B cell (primary cell): ENCODE measurements at regions not wholly inside any gene's neighbourhood (a gene's known extent, or its start where the extent isn't known, plus 50 kb on each side); places are given as distances from the start of the nearest gene placed in this dataset.

Source experiments
- ATAC-seq: fragments of 200-7000 bp; cut with Tn5 transposase; one replicate; pipeline ENCODE4 v1.10.0; 2021; ENCODE audit warnings: low read depth, mild to moderate bottlenecking, moderate number of reproducible peaks, moderate library complexity
- CTCF ChIA-PET: fragments of 350-600 bp; sonication (Branson Sonifier 250); formaldehyde crosslinking; loops from one replicate; lab custom pipeline; 2021; ENCODE audit warnings: antibody characterized with exemption, inconsistent platforms; lab: Charles Lee
- POLR2A ChIA-PET: fragments of 350-600 bp; sonication (Branson Sonifier 250); formaldehyde crosslinking; loops from one replicate; lab custom pipeline; 2021; ENCODE audit warnings: antibody characterized with exemption; lab: Charles Lee
- DNase-seq: peaks from one replicate; pipeline ENCODE4 v3.0.0; 2013
- H2AFZ ChIP-seq: 2 replicates; pipeline ENCODE4 v1.6.1; 2012; ENCODE audit warnings: mild to moderate bottlenecking, low read depth, low read length; ENCODE audit not compliant: insufficient read depth, poor library complexity, severe bottlenecking
- H3K27ac ChIP-seq, 2 donors: 1 replicate in 1 of 2; 2 replicates in 1 of 2; pipeline ENCODE4 v1.5.1; 2012 to 2013; ENCODE audit warnings: low read length in 2 of 2, mild to moderate bottlenecking in 2 of 2, moderate library complexity in 1 of 2
- H3K27me3 ChIP-seq, 4 experiments: fragments of 200-600 bp in 1 of 4; sonication (generic) in 1 of 4; replicated peaks in 1 of 4; 1 replicate in 2 of 4; 2 replicates in 2 of 4; pipeline versions ENCODE4 v1.6.1 to v1.7.0; 2013 to 2016; ENCODE audit warnings: low read length in 3 of 4, mild to moderate bottlenecking in 2 of 4, mixed read lengths in 1 of 4, moderate library complexity in 1 of 4; ENCODE audit not compliant: insufficient read depth in 4 of 4, control insufficient read depth in 3 of 4; ENCODE audit errors: control extremely low read depth in 1 of 4
- H3K36me3 ChIP-seq, 2 experiments: replicated peaks in 1 of 2; 1 replicate in 1 of 2; 2 replicates in 1 of 2; pipeline versions ENCODE4 v1.6.1 to v1.7.1; 2013; ENCODE audit warnings: low read length in 1 of 2; ENCODE audit not compliant: insufficient read depth in 2 of 2, control insufficient read depth in 1 of 2; ENCODE audit errors: control extremely low read depth in 1 of 2, extremely low read depth in 1 of 2
- H3K4me1 ChIP-seq, 2 donors: fragments of 200-600 bp in 1 of 2; sonication (generic) in 1 of 2; 1 replicate in 1 of 2; 2 replicates in 1 of 2; pipeline versions ENCODE4 v1.5.1 to v1.6.1; 2013 to 2017; ENCODE audit warnings: low read length in 2 of 2; ENCODE audit not compliant: control insufficient read depth in 2 of 2, insufficient read depth in 2 of 2
- H3K4me2 ChIP-seq: replicated peaks from 2 replicates; pipeline ENCODE3; 2012; ENCODE audit warnings: mild to moderate bottlenecking, low read depth, low read length; ENCODE audit not compliant: poor library complexity, severe bottlenecking
- H3K4me3 ChIP-seq, 5 experiments: fragments of 200-600 bp in 1 of 5; sonication (generic) in 1 of 5; 1 replicate in 3 of 5; 2 replicates in 2 of 5; pipeline versions ENCODE4 v1.5.1 to v1.7.0; 2011 to 2016; ENCODE audit warnings: low read length in 4 of 5, mild to moderate bottlenecking in 4 of 5, low read depth in 2 of 5, control low read depth in 1 of 5, moderate library complexity in 1 of 5; ENCODE audit not compliant: insufficient read depth in 1 of 5; ENCODE audit errors: control extremely low read depth in 1 of 5, extremely low read depth in 1 of 5
- H3K79me2 ChIP-seq: fragments of 200-600 bp; sonication (generic); one replicate; pipeline ENCODE4 v1.6.0; 2016; ENCODE audit warnings: low read length; ENCODE audit not compliant: control insufficient read depth, insufficient read depth
- H3K9ac ChIP-seq: fragments of 200-600 bp; sonication (generic); 2 replicates; pipeline ENCODE4 v1.6.1; 2017; ENCODE audit warnings: mild to moderate bottlenecking, low read length, moderate library complexity
- H3K9me3 ChIP-seq, 3 donors: one replicate each; pipeline versions ENCODE4 v1.6.1 to v1.7.1; 2013; ENCODE audit warnings: low read length in 2 of 3; ENCODE audit not compliant: control insufficient read depth in 2 of 3, insufficient read depth in 1 of 3; ENCODE audit errors: control extremely low read depth in 1 of 3
- H4K20me1 ChIP-seq: 2 replicates; pipeline ENCODE4 v1.6.0; 2012; ENCODE audit warnings: mild to moderate bottlenecking, low read length; ENCODE audit not compliant: insufficient read depth, control insufficient read depth, poor library complexity, severe bottlenecking
- H3K27ac Mint-ChIP-seq: one replicate; pipeline ENCODE4 v1.8.0; 2021; ENCODE audit warnings: mixed read lengths
- H3K27me3 Mint-ChIP-seq: one replicate; pipeline ENCODE4 v1.8.0; 2021; ENCODE audit warnings: mixed read lengths
- H3K4me1 Mint-ChIP-seq: one replicate; pipeline ENCODE4 v1.8.0; 2021; ENCODE audit warnings: mixed read lengths
- H3K4me3 Mint-ChIP-seq: one replicate; pipeline ENCODE4 v1.8.0; 2021; ENCODE audit warnings: mixed read lengths
- H3K9me3 Mint-ChIP-seq: one replicate; pipeline ENCODE4 v1.8.0; 2022; ENCODE audit warnings: mixed read lengths; ENCODE audit not compliant: insufficient read depth
- EZH2 ChIP-seq: IDR thresholded peaks from 2 replicates; pipeline ENCODE4 v1.6.1; 2012; ENCODE audit warnings: borderline replicate concordance, low read depth, mild to moderate bottlenecking, moderate library complexity, low read length; ENCODE audit not compliant: insufficient read depth, poor library complexity, severe bottlenecking
- WGBS: methylation state at CpG from one replicate; pipeline ENCODE4 v1.1.5; 2013; ENCODE audit warnings: missing lambda C conversion rate; ENCODE audit not compliant: insufficient coverage; 5-methylcytosine and 5-hydroxymethylcytosine counted together
- intact Hi-C: fragments of 100-400 bp; cut with micrococcal nuclease; formaldehyde crosslinking; loops from one replicate; pipeline ENCODE4 v1.10.0; 2022
- TF ChIP-seq, protein P1 (sequence below): fragments of 200-600 bp; IDR thresholded peaks from one replicate; pipeline ENCODE4 v1.8.0; 2022; ENCODE audit warnings: antibody characterized with exemption, mild to moderate bottlenecking

DNA sequence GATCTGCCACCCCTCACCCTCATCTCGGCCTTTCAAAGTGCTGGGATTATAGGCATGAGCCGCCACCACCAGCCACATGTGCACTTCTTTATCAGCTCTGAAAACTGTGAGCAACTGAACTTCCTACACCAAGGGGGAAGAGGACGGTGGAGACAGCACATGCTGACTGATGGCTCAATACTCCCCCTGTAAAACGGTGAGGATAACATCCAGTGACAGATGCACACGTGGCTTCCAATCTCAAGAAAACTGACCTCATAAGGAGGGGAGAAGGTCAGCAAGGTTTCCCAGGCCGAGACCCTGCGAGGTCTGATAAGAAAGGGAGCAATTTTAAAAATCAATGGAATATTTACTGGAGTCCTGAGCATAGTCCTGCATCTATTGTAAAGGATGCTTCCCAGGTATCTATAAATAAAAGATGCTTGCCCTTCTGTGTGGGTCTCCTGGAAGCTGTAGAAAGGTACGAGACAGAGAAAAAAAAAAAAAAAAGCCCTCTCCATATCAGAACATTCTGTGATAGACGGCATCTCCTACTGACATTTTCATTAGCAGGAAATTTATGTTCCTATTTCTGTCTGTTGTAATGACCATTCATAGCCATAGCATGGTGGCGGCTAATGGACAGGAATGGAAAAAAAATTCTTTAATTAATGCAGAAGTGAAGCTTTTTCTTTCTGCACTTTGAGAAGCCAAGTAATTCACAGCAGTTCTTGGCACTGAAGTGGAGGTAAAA lies 385.1 kb downstream of the ZNF536 start:
- Histone ChIP-seq H3K27ac (no peak overlapping the region), H2AFZ (no peak overlapping the region), H3K27me3 (no peaks in the 10 kb centered on the region), H3K79me2 (no peaks in the 10 kb centered on the region), H4K20me1 (no peaks in the 10 kb centered on the region), H3K4me2 (no peak overlapping the region), H3K4me3 (no peak overlapping the region), H3K9me3 (peaks cover 0 to 8% (median 0%) of the 10 kb centered on the region in 3 donors), H3K4me1 (no peaks in the 10 kb centered on the region), H3K9ac (no peak overlapping the region), H3K36me3 (no peaks in the 10 kb centered on the region)
- Mint-ChIP-seq H3K4me3 (no peak overlapping the region), H3K9me3 (peaks cover 3% of the 10 kb centered on the region), H3K27me3 (no peaks in the 10 kb centered on the region), H3K27ac (no peak overlapping the region), H3K4me1 (no peaks in the 10 kb centered on the region)
- WGBS, result 84% methylated on average over 4 of the region's 10 CpGs
- POLR2A ChIA-PET, result no interaction called here
- no peak for DNase-seq
- TF ChIP-seq EZH2, result no peak
- TF ChIP-seq, protein P1, sequence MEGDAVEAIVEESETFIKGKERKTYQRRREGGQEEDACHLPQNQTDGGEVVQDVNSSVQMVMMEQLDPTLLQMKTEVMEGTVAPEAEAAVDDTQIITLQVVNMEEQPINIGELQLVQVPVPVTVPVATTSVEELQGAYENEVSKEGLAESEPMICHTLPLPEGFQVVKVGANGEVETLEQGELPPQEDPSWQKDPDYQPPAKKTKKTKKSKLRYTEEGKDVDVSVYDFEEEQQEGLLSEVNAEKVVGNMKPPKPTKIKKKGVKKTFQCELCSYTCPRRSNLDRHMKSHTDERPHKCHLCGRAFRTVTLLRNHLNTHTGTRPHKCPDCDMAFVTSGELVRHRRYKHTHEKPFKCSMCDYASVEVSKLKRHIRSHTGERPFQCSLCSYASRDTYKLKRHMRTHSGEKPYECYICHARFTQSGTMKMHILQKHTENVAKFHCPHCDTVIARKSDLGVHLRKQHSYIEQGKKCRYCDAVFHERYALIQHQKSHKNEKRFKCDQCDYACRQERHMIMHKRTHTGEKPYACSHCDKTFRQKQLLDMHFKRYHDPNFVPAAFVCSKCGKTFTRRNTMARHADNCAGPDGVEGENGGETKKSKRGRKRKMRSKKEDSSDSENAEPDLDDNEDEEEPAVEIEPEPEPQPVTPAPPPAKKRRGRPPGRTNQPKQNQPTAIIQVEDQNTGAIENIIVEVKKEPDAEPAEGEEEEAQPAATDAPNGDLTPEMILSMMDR, result no peak
- ATAC-seq, result no peak
- CTCF ChIA-PET, result no interaction called here
- intact Hi-C loops, result no loop called here

DNA sequence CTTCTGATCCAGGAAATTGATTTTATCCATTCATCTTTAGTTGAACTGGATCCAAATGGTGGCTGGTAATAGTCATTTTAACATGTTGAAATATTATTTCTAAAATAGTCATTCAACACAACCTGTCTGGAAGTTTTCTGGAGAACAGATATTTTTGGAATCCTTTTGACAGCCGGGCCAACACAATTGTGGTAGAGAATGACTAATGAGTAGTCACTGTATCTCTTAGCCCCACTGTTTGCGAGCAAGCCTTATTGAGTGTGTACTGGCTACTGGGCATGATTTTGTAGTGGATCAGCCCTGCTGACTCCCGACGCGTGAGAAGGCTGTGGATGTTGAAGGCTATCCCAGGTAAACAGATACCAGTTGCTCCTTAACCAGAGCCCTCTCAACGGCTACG lies 383.4 kb downstream of the ZNF536 start:
- Histone ChIP-seq H2AFZ (no peak overlapping the region), H3K79me2 (no peaks in the 10 kb centered on the region), H3K27me3 (no peaks in the 10 kb centered on the region), H3K4me1 (no peaks in the 10 kb centered on the region), H3K9ac (no peak overlapping the region), H3K4me2 (no peak overlapping the region), H3K4me3 (no peak overlapping the region), H3K36me3 (no peaks in the 10 kb centered on the region), H3K9me3 (peaks cover 0 to 10% (median 0%) of the 10 kb centered on the region in 3 donors), H4K20me1 (no peaks in the 10 kb centered on the region), H3K27ac (no peak overlapping the region)
- 95% methylated on average over 3 of the region's 7 CpGs for WGBS
- POLR2A ChIA-PET, result no interaction called here
- ATAC-seq, result no peak
- intact Hi-C loops, result no loop called here
- H3K27ac Mint-ChIP-seq, result no peak overlapping the region
- CTCF ChIA-PET, result no interaction called here
- no peak overlapping the region for H3K4me3 Mint-ChIP-seq
- TF ChIP-seq, protein P1, result no peak
- no peak for TF ChIP-seq EZH2
- DNase-seq, result no peak
- peaks cover 6% of the 10 kb centered on the region for H3K9me3 Mint-ChIP-seq
- no peaks in the 10 kb centered on the region for H3K4me1 Mint-ChIP-seq
- no peaks in the 10 kb centered on the region for H3K27me3 Mint-ChIP-seq
